ENCODE measurements at regions not wholly inside any gene's neighbourhood (a gene's known extent, or its start where the extent isn't known, plus 50 kb on each side); places are given as distances from the start of the nearest gene placed in this dataset.

DNA sequence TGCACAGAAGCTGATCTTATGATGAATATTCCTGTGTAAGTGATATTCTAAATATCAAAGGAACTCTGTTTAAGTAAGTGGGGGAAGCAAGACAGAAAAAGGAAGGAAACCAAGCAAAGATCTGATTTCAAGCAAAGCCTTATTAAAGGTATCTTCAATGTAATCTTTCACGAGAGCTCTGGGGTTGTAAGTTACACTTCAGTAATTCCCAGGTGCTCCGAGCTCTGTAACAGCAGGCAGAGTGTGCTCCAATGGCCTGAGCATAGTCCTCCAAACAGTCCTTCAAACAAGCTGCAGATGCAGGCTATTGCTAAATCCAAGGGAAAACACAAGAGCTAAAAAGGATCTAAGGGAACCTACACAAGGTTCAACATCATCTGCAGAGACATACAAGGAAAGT lies 949.7 kb upstream of the TMPRSS15 start:
- intact Hi-C loops (cut with micrococcal nuclease; ENCODE audit: unreplicated experiment) (no loop called here), in situ Hi-C loops (cut with HindIII; ENCODE audit: low pct_unique_long_range_greater_than_20kb, low sequenced_read_pairs) (no loop called here)
- Histone ChIP-seq H3K27me3 (ENCODE audit: control insufficient read depth, insufficient read depth, low read length) (no peaks in the 10 kb centered on the region), H3K4me1 (ENCODE audit: control insufficient read depth, insufficient read depth, low read length) (no peaks in the 10 kb centered on the region), H3K36me3 (ENCODE audit: control insufficient read depth, insufficient read depth, low read length) (no peaks in the 10 kb centered on the region), H3K27ac (ENCODE audit: low read length) (no peak overlapping the region), H3K9me3 (ENCODE audit: control insufficient read depth, insufficient read depth, low read depth, low read length) (no peaks in the 10 kb centered on the region), H3K4me3 (ENCODE audit: low read depth in 2 of 2, low read length in 2 of 2) (no peak overlapping the region)
- ChIA-PET POLR2A (no interaction called here), CTCF (no interaction called here)
- TF ChIP-seq POLR2AphosphoS5 (IDR thresholded peaks at IDR 0.05; ENCODE audit: low read depth, low read length) (no peak), SIN3A (IDR thresholded peaks at IDR 0.05; ENCODE audit: borderline replicate concordance, insufficient read depth, low read depth, low read length) (no peak), TCF7L2 (IDR thresholded peaks at IDR 0.05; ENCODE audit: low read depth, low read length) (no peak)
- TF ChIP-seq, protein P1, sequence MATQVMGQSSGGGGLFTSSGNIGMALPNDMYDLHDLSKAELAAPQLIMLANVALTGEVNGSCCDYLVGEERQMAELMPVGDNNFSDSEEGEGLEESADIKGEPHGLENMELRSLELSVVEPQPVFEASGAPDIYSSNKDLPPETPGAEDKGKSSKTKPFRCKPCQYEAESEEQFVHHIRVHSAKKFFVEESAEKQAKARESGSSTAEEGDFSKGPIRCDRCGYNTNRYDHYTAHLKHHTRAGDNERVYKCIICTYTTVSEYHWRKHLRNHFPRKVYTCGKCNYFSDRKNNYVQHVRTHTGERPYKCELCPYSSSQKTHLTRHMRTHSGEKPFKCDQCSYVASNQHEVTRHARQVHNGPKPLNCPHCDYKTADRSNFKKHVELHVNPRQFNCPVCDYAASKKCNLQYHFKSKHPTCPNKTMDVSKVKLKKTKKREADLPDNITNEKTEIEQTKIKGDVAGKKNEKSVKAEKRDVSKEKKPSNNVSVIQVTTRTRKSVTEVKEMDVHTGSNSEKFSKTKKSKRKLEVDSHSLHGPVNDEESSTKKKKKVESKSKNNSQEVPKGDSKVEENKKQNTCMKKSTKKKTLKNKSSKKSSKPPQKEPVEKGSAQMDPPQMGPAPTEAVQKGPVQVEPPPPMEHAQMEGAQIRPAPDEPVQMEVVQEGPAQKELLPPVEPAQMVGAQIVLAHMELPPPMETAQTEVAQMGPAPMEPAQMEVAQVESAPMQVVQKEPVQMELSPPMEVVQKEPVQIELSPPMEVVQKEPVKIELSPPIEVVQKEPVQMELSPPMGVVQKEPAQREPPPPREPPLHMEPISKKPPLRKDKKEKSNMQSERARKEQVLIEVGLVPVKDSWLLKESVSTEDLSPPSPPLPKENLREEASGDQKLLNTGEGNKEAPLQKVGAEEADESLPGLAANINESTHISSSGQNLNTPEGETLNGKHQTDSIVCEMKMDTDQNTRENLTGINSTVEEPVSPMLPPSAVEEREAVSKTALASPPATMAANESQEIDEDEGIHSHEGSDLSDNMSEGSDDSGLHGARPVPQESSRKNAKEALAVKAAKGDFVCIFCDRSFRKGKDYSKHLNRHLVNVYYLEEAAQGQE (IDR thresholded peaks at IDR 0.05; ENCODE audit: insufficient read depth in 1 of 2, low read depth in 2 of 2, low read length in 1 of 2), result no peak
- TF ChIP-seq, protein P2, sequence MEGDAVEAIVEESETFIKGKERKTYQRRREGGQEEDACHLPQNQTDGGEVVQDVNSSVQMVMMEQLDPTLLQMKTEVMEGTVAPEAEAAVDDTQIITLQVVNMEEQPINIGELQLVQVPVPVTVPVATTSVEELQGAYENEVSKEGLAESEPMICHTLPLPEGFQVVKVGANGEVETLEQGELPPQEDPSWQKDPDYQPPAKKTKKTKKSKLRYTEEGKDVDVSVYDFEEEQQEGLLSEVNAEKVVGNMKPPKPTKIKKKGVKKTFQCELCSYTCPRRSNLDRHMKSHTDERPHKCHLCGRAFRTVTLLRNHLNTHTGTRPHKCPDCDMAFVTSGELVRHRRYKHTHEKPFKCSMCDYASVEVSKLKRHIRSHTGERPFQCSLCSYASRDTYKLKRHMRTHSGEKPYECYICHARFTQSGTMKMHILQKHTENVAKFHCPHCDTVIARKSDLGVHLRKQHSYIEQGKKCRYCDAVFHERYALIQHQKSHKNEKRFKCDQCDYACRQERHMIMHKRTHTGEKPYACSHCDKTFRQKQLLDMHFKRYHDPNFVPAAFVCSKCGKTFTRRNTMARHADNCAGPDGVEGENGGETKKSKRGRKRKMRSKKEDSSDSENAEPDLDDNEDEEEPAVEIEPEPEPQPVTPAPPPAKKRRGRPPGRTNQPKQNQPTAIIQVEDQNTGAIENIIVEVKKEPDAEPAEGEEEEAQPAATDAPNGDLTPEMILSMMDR (IDR thresholded peaks at IDR 0.05), result no peak
- no peak for DNase-seq (ENCODE audit: low read depth, low spot score)
- ATAC-seq, result no peak
- BruUV-seq (replicated peaks), result no TSS peak

DNA sequence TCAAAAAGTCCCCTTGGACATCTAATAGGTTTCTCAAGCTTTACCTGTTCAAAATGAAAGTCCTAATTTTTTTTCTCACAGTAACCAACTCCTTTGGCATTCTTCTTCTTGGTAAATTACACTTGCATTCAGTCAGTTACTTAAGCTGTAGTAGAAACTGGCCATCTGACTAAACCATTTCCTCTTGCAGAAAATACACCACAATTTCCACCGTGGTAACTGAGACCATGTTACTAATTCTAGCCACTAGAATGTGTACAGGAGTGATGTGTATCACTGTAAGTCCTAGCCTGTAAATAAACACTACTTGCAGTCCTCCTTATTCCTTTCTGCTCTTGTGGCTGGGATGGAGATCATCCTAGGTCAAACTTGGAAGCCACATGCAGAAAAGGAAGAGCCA lies 965.4 kb upstream of the TMPRSS15 start:
- no peak overlapping the region for H3K4me3 ChIP-seq (ENCODE audit: low read depth in 2 of 2, low read length in 2 of 2)
- intact Hi-C loops (cut with micrococcal nuclease; ENCODE audit: unreplicated experiment), result no loop called here
- in situ Hi-C loops (cut with HindIII; ENCODE audit: low pct_unique_long_range_greater_than_20kb, low sequenced_read_pairs), result no loop called here
- H3K27me3 ChIP-seq (ENCODE audit: control insufficient read depth, insufficient read depth, low read length), result no peaks in the 10 kb centered on the region
- H3K9me3 ChIP-seq (ENCODE audit: control insufficient read depth, insufficient read depth, low read depth, low read length), result no peaks in the 10 kb centered on the region
- no peak overlapping the region for H3K27ac ChIP-seq (ENCODE audit: low read length)
- no peak for TF ChIP-seq TCF7L2 (IDR thresholded peaks at IDR 0.05; ENCODE audit: low read depth, low read length)
- TF ChIP-seq SIN3A (IDR thresholded peaks at IDR 0.05; ENCODE audit: borderline replicate concordance, insufficient read depth, low read depth, low read length), result no peak
- TF ChIP-seq, protein P1 (IDR thresholded peaks at IDR 0.05; ENCODE audit: insufficient read depth in 1 of 2, low read depth in 2 of 2, low read length in 1 of 2), result no peak
- TF ChIP-seq, protein P2 (IDR thresholded peaks at IDR 0.05), result no peak
- TF ChIP-seq POLR2AphosphoS5 (IDR thresholded peaks at IDR 0.05; ENCODE audit: low read depth, low read length), result no peak
- POLR2A ChIA-PET, result no interaction called here
- no peaks in the 10 kb centered on the region for H3K36me3 ChIP-seq (ENCODE audit: control insufficient read depth, insufficient read depth, low read length)
- CTCF ChIA-PET, result no interaction called here
- no peaks in the 10 kb centered on the region for H3K4me1 ChIP-seq (ENCODE audit: control insufficient read depth, insufficient read depth, low read length)
- DNase-seq (ENCODE audit: low read depth, low spot score) (no peak), ATAC-seq (no peak)
- BruUV-seq (replicated peaks), result no TSS peak
